Mesenteric fat pad (tissue), 1 donor: ENCODE measurements at regions not wholly inside any gene's neighbourhood (a gene's known extent, or its start where the extent isn't known, plus 50 kb on each side); places are given as distances from the start of the nearest gene placed in this dataset.
"Not testable (repeated sequence)": the region's sequence is repeated elsewhere in the genome, so short reads cannot be mapped to it uniquely, and the experiment has no call there.

Experiments used
- DNase-seq: peaks from one replicate; pipeline ENCODE4 v3.0.0-alpha.2; 2020; ENCODE audit warnings: low spot score
- donor health status: DM: yes; HTN: yes; CAD: no.

DNA sequence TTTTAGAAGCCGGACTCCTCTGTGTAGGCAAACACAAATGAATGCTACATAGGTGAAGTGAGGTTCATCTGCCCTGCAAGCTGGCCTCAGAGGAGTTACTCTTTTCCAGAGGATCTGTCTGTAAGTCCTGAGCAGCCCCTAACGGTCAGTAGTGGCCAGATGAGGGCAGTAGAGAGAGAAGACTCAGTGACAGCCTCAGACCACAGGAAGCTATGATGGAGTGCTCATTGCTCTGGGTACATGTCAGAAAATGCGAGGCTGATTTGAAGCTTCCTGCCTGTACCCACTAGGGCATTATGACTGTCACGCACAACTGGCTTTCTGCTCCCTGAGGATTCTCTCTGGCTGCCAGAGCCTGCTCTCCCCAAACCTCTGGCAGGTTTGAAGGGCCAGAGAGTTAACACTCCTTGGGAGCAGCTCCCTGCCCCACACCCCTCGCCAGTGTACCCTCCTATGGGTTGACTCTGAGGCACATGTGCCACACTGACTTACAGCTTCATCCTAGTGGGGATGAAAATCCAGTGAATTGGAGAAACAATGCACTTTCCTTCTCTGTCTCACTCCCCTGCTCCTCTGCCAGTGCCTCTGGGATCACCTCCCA is 141.5 kb downstream of the GABRG2 start:
- no peak for DNase-seq

DNA sequence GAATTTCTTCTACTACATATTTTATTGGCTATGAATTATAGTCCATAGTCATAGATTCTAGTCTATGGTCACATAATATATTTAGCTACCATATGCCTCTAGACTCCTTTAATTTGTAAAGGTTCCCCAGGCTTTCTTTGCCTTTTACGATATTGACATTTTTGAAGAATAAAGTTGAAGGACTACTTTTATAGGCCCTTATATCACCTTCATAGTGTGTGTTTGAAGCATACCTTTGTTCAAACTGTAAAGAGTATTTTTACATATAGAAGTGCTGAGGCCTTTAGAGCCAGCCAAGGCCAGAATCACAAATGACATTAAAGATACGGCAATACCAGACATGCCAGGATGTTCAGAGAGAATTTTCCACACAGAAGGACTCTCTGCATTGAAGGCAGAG is 147.0 kb downstream of the GABRG2 start:
- no peak for DNase-seq

DNA sequence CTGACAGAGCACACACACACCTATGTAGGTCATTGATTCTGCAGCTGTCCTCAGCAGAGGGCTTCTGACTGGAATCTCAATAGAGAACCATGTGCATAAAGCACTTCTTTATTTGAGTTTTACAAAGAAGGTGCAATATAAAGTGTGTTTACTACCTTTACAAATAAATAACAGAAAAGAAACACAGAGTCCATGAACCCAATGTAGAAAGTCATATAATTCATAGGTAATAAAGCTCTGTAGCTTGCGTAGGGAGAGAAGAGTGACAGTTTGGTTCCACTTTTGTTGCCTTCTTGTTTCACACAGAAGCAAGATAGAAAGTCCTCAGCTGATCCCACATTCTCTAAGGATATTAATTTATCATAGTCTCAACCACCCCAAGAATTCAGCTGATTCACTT is 149.5 kb downstream of the GABRG2 start:
- no peak for DNase-seq

DNA sequence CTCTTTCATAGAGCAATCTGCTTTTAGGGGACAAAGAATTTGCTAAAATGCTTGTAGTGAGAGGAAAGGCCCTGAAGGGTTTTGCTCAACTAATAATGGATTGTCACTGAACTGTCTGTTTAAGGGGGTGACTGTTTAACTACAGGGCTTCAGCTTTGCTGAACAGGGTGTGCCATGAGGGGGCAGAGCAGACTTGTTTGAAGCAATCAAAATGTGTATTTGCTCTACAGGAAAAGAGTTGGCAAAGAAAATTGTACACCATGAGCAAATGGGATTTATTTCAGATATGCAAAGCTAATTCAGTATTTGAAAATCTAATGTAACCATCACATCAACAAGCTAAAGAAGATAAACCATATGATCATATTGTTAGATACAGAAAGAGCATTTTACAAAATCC is 154.3 kb downstream of the GABRG2 start:
- DNase-seq: no peak

DNA sequence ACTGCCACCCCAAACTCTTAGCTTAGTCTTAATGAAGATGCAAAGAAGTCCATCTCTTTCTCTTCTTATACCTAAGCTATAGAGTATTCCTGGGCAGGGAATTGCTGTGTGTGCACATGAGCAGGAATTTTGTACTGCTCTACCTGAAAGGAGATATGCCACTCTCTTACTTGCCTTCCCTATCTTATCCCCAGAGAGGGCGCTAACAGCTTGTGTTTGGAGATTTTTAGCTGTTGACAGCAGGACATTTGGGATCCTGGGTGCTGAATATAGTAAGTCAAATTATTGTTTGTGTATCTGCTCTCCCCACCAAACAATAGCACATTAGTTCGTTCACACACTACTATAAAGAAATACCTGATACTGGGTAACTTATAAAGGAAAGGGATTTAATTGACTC is 159.5 kb downstream of the GABRG2 start:
- no peak for DNase-seq

DNA sequence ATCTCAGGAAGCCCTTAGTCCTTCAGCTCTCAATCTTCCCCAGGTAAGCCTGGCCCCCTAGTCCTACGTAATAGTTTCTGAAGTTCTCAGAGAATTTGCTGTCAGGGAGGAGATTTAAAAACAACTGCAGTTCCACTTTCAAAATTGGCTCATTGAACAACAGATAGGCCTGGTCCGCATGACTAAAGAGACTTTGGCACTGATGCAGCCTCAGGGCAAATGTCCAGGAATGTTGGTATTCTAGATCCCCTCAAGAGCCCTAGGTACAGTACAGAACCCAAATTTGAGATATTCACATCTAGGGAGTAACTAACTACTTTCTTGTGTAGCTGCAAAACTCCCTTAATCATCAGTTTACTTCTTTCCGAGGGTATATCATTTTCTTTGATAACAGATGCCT is 162.8 kb downstream of the GABRG2 start:
- no peak for DNase-seq

DNA sequence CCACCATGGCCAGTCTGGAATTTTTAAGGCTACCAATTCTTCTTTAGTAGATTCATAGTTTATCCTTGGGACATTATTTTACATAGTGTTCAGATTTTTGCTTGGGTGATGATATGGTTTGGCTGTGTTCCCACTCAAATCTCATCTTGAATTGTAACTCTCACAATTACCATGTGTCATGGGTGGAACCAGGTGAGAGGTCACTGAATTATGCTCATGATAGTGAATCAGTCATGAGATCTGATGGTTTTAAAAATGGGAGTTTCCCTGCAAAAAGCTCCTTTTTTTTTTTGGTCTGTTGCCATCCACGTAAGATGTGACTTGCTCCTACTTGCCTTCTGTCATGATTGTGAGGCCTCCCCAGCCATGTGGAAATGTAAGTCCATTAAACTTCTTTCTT is 163.9 kb downstream of the GABRG2 start:
- DNase-seq: no peak

DNA sequence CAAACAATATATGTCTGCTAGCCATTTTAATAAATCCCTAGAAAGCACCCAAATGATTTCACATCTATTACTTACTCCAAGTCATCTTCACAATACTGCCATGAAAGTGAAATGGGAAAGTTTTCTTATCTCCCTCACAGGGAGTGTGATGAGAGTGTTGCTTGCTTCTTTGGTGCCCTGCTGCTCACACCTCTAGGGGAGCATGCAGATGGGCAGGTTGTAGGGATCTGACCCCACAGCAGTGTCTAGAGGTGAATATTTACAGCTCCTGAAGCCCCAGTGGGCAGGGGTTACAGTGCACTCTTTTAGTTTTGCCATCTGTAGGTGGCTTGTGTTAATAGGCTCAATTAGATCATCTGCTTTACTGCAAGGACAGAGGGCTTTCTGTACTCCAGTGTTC is 173.2 kb downstream of the GABRG2 start:
- no peak for DNase-seq

DNA sequence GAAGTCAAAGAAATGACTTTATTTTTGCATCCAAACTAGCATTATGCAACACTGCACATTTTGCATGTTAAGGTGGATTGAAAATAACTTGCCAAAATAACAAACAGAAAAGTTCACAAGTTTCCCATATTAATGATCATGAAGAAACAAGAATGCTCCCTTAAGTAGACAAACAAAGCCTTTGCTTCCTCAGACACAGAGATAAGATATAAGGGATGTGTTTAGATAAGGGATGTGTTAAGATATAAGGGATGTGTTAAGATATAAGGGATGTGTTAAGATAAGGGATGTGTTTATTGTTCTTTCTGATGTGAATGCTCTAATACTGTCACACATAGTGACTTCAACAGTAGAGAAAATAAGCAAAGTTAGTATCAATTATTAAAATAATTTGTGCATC is 174.8 kb downstream of the GABRG2 start:
- no peak for DNase-seq

DNA sequence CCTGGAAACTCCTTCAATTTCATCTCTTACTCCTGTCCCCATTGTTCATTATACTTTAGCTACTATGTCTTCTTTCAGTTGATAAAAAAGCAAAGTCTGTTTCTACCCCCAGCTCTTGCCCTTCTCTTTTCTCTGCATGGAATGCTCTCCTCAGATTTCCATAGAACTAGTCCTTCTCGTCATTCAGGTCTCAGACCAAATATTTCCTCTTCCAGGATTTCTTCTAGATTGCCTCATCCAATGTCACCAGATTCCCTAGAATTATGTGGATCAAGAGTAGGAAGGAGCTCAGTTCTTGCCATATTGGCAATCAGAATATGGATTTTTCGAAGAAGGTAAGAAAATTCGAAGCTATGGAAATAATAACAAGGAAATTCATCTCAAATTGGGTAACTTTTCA is 176.1 kb downstream of the GABRG2 start:
- DNase-seq: no peak

DNA sequence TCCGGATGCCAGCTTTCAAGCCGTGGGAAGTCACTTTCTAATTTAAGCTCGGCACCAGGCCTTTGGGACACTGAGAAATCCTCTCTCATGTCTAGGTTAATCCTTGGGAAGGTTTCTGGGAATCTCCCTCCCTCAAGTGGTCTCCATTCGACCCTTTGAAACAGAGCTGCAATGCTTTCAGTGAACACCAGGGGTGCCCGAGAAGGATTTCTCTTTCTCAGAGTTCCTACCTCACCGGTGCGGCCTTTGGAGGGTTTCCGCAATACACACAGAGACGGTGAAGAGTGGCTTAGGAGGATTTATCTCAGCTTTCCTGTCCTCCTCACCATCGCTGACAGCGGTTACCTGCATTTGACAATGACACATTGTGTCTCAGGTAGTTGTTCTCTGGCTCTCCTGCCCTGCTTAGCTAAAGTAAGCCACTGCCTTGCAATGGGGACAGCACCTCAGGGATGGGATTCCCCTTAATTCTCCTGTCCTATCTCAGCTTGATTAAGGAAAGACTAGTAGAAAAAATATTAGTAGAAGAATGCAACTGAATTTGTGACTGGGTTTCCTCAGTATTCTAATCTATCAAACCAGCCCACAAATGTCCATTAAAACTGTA is 180.6 kb downstream of the GABRG2 start:
- DNase-seq: no peak

DNA sequence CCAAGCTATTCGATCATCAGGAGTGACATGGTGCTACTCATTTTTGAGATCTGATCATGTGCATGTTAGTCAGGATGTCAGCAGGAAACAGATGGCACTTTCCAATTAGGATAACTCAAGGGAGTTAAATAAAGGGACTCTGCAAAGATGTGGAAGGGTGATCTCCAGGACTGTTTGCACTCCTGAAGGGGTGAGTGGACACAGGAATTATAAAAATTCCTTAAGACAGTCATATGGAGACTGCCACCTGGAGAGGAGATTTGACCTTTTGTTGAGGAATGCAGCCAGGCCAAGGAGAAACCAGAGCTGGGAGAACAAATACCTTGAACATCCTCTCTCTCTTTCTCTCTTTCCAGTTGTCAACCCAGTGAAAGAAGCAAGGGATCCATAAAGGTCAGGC is 189.1 kb downstream of the GABRG2 start:
- no peak for DNase-seq

DNA sequence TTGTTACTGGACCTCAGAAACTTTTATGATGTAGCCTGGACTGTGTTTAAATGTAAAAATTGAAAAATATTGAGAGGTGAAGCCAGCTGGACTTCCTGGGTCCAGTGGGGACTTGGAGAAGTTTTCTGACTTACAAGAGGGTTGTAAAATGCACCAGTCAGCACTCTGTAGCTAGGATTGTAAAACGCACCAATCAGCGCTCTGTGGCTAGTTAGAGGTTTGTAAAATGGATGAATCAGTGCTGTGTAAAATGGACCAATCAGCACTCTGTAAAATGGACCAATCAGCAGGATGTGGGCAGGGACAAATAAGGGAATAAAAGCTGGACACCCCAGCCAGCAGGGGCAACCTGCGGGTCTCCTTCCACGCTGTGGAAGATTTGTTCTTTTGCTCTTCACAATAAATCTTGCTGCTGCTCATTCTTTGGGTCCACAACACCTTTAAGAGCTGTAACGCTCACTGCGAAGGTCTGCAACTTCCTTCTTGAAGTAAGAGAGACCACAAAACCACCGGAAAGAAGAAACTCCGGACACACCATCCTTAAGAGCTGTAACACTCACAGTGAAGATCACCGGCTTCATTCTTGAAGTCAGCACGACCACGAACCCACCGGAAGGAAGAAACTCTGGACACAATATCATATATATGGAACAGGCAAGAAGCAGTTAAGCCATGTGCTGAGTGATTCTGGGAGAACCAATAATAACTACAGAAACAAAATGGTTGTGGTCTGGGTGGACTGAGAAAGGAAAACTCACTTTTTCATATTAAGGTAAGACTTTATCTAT is 201.3 kb downstream of the GABRG2 start:
- DNase-seq: no peak

DNA sequence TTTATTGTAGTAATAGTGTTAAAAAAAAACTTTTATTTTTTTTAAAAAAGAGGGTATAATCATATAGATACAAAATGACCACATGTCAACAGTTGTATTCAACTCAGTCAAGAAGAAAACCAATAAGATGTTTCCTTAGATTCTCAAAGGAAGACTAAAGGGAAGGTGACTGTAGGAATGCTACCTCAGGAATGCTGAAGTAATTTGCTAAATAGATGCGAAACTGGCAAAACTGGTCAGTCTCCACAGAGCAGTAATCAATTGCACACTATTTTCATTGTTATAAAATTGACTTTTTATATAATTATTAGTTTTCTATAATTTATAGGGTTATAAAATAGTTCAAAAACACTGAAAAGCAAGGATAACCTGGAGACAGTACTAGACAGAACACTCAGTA is 204.8 kb downstream of the GABRG2 start:
- DNase-seq: no peak

DNA sequence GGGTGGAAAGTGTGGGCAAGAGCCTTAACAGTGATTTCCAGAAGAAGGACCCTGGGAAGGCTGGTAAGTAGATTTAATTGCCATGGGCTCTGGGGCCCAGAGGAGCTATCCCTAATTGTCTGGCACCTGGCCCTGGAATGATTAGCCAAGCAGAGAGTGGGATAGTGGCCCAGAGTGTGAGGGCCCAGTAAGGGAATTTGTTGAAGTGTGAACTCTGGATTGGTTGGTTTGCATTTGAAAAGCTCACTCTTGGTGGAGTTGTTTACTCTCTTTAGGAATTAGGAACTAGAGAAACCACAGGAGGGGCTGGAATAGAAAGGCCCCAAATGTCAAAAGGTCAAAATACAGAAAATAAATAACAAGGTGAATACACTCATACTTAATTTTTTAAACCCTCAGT is 207.1 kb downstream of the GABRG2 start:
- no peak for DNase-seq

DNA sequence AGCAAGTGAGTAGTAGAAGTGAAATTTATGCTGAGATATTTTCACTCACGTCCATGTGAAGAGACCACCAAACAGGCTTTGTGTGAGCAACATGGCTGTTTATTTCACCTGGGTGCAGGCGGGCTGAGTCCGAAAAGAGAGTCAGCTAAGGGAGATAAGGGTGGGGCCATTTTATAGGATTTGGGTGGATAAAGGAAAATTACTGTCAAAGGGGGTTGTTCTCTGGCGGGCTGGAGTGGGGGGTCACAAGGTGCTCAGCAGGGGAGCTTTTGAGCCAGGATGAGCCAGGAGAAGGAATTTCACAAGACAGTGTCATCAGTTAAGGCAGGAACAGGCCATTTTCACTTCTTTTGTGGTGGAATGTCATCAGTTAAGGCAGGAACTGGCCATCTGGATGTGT is 207.8 kb downstream of the GABRG2 start:
- not testable (repeated sequence) for DNase-seq

DNA sequence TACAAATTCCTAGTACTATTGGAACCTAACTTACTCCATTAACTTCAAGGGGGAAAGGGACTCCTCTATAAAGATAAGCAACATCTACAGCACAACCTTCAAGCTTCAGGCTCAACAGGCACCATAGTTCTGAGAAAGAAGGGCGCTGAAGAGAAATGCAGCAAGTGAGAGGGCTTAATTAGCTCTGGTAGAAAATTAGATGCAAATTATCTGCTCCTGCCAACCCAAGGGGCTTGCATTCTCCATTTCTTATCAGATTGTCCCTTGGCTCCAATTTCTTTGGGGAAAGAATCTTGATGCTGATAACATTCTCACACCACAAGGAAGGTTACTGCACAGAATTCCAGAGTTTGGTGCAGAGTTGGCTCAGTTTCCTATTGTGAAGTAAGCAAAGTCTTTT is 214.6 kb downstream of the GABRG2 start:
- no peak for DNase-seq

DNA sequence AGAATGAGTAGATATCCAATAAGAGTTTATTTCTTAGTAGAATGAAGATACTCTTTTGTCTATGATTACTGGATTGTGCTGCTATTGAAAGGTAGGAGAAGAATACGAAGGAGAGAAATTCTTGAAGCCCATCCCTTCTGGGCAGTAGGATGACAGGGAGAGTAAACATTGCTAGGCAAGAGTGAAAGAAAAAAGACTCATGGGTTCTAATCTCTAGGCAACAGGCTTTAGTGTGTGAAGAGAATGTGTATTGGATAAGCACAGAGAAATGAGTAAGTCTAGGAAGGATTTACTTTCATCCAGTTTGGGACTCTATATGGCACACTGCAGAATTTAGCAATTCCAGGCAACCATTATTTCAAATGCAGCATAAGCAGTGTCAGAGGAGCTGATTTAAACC is 216.0 kb downstream of the GABRG2 start:
- no peak for DNase-seq

DNA sequence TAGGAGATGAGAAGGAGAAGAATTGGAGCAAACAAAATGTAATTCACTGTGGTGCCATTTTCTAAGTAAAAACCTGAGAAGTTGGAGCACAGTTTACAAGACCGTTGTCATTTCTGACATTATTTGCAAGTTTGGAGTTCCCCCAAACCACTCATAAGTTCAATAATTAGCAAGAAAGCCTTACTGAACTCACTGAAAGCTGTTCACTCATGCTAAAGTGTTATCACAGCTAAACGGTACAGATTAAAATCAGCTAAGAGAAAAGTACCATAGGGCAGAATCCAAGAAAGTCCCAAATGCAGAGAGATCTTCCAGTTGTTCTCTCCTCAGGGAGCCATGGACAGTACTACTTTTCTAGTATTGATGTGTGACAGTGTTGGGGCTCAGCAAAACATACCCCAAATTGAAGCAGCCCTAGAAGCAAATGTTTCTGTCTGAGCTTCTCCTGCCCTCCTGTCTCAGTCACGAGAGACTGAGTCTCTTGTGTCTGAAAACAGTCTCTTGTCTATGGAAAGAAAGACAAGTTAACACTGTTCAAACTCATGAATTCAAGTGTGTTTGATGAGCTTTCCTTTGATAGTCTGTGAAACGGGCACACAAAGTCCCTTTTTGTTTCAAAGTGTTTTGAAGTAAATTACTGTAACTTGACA is 221.2 kb downstream of the GABRG2 start:
- DNase-seq: no peak

DNA sequence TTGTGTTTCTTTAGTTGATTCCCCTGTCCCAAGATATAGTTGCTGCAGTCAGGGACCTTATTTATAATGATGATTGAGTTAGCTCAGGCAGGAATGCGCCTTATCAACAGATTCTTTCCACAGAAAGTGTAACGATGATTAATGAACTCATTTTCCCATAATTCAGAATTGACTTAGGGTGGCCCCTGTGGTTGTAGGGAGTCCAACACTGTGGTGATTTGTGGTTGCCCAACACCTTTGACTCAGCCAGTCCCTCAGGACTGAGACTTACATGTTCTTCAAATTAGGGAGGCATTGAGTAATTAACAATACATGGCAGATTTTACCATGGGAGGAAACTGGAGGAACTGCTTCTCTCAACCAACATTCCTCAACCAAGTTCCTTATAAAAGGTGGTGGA is 221.9 kb downstream of the GABRG2 start:
- no peak for DNase-seq

DNA sequence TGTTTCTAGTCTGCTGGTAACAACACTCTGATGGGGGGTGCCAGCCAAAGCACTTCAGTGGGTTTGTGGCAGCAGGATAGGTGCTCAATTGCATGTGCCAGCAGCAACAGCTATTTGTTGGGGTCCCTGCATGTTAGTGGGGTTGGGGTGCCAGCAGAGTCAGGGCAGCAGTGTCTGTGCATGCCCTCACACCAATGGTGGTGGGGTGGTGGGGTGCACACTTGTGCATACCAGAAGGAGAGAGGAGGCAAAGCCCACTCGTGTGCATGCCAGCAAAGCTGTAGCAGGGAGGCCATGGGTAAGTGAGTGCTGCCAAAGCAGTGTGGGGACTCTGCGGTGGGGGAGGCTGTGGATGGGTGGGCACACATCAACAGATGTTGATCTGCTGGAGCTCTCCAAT is 232.2 kb downstream of the GABRG2 start:
- DNase-seq: no peak

DNA sequence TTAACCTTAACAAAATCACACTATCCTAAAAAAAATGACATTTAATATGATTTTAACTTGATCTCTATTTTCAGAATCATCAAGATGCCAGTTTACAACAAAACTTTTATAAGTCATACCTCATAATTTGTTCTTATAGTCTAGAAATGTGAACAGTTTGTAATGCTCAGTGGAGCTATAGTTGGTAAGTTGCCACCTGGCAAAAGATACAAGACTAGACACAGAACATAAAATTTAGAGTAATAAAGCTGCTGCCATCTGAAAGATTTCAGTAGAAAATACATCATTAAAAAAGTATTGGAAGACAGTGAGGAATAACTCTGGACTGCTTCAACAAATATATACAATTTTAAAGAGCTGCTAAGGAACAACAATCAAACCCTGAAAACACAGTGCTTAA is 233.8 kb downstream of the GABRG2 start:
- DNase-seq: no peak
